HepG2 (cell line): ENCODE measurements at regions not wholly inside any gene's neighbourhood (a gene's known extent, or its start where the extent isn't known, plus 50 kb on each side); places are given as distances from the start of the nearest gene placed in this dataset.

Experiments used
- ATAC-seq: fragments of 200-7000 bp; cut with Tn5 transposase; 3 replicates; pipeline ENCODE4 v1.9.1; 2020; ENCODE audit warnings: mild to moderate bottlenecking, moderate library complexity
- BruUV-seq: library from RNA; stranded (reverse); fragments of 400-500 nt; replicated peaks from 2 replicates; lab custom pipeline; 2021; lab: Mats Ljungman, UMichigan
- CTCF ChIA-PET: fragments of 300-600 bp; formaldehyde crosslinking; extraction: SDS; loops from one replicate; lab custom pipeline; 2021; ENCODE audit warnings: low total read pairs, inconsistent platforms, low intra/inter-chr PET ratio; lab: Yijun Ruan, JAX
- POLR2A ChIA-PET: fragments of 350-600 bp; sonication (Branson Sonifier 250); formaldehyde crosslinking; loops from one replicate; lab custom pipeline; 2020; ENCODE audit warnings: antibody characterized with exemption, inconsistent platforms; lab: Yijun Ruan, JAX
- DNase-seq: peaks from one replicate; pipeline ENCODE4 v3.0.0-alpha.2; 2015; ENCODE audit warnings: low spot score
- FAIRE-seq: peaks from 3 replicates; lab custom pipeline; 2011; peaks lifted over from hg19 to GRCh38; lab: Jason Lieb, UNC
- H2AFZ ChIP-seq: one replicate; pipeline ENCODE4 v1.6.1; 2011; ENCODE audit warnings: low read length, inconsistent platforms
- H3K27ac ChIP-seq: fragments of 300-600 bp; 3 replicates; pipeline ENCODE4 v1.8.0; 2011; ENCODE audit warnings: mixed run types, mild to moderate bottlenecking, mixed read lengths, low read length, inconsistent platforms; ENCODE audit not compliant: insufficient read depth; ENCODE audit errors: extremely low read length
- H3K27me3 ChIP-seq, 2 experiments: fragments of 200-600 bp in 1 of 2; 2 replicates in 1 of 2; 3 replicates in 1 of 2; pipeline versions ENCODE4 v1.6.0 to v1.8.0; 2011; ENCODE audit warnings: low read length in 2 of 2, mild to moderate bottlenecking in 2 of 2, moderate library complexity in 2 of 2, inconsistent platforms in 1 of 2; ENCODE audit not compliant: insufficient read depth in 2 of 2, control insufficient read depth in 1 of 2
- H3K36me3 ChIP-seq, 2 experiments: fragments of 200-600 bp in 1 of 2; replicated peaks in 1 of 2; 2 replicates in 1 of 2; 3 replicates in 1 of 2; pipeline versions ENCODE4 v1.5.1 to v1.8.0; 2011; ENCODE audit warnings: low read length in 2 of 2, inconsistent platforms in 1 of 2; ENCODE audit not compliant: insufficient read depth in 2 of 2, control insufficient read depth in 1 of 2
- H3K4me1 ChIP-seq: 2 replicates; pipeline ENCODE4 v1.5.1; 2012; ENCODE audit warnings: low read length, inconsistent platforms; ENCODE audit not compliant: insufficient read depth
- H3K4me2 ChIP-seq: 2 replicates; pipeline ENCODE4 v1.6.0; 2011; ENCODE audit warnings: low read depth, low read length, inconsistent platforms
- H3K4me3 ChIP-seq, 3 experiments: fragments of 200-600 bp in 1 of 3; sonication (generic), shearing (Covaris generic) in 1 of 3; replicated peaks in 1 of 3; 2 replicates each; pipeline ENCODE4 v1.5.1; 2011 to 2016; ENCODE audit warnings: low read length in 3 of 3, inconsistent platforms in 2 of 3, low read depth in 2 of 3, mild to moderate bottlenecking in 2 of 3, control low read depth in 1 of 3, mixed read lengths in 1 of 3; ENCODE audit not compliant: insufficient read depth in 1 of 3
- H3K79me2 ChIP-seq: one replicate; pipeline ENCODE4 v1.6.1; 2011; ENCODE audit warnings: low read length, inconsistent platforms; ENCODE audit not compliant: insufficient read depth
- H3K9ac ChIP-seq: 2 replicates; pipeline ENCODE4 v1.6.0; 2011; ENCODE audit warnings: mild to moderate bottlenecking, low read depth, low read length, inconsistent platforms; ENCODE audit not compliant: insufficient read depth
- H3K9me3 ChIP-seq: 2 replicates; pipeline ENCODE4 v1.5.1; 2012; ENCODE audit warnings: mild to moderate bottlenecking, low read length
- H4K20me1 ChIP-seq: 2 replicates; pipeline ENCODE4 v1.6.0; 2011; ENCODE audit warnings: inconsistent platforms, mild to moderate bottlenecking, low read length, moderate library complexity; ENCODE audit not compliant: insufficient read depth
- ELF4 ChIP-seq: sonication (generic); formaldehyde crosslinking; IDR thresholded peaks from 2 replicates; pipeline ENCODE4 v1.5.0; 2020; ENCODE audit warnings: missing genetic modification reagents, mild to moderate bottlenecking, moderate library complexity, borderline replicate concordance
- KLF16 ChIP-seq, 2 experiments: sonication (generic) in 1 of 2; formaldehyde crosslinking in 1 of 2; IDR thresholded peaks; 2 replicates each; pipeline versions ENCODE4 v1.6.1 to v1.8.0; 2016 to 2023; ENCODE audit warnings: missing genetic modification reagents in 2 of 2, missing compliant biosample characterization in 1 of 2
- KLF6 ChIP-seq: IDR thresholded peaks from 2 replicates; pipeline ENCODE4 v1.8.0; 2016; ENCODE audit warnings: missing biosample characterization, missing genetic modification reagents
- ZBTB1 ChIP-seq: sonication (generic); formaldehyde crosslinking; IDR thresholded peaks from 2 replicates; pipeline ENCODE4 v1.4.0; 2020; ENCODE audit warnings: missing genetic modification reagents, borderline replicate concordance
- ZC3H4 ChIP-seq: sonication (generic); formaldehyde crosslinking; IDR thresholded peaks from 2 replicates; pipeline ENCODE4 v1.4.0; 2020; ENCODE audit warnings: missing genetic modification reagents, borderline replicate concordance
- ZFP82 ChIP-seq: sonication (generic); formaldehyde crosslinking; IDR thresholded peaks from 2 replicates; pipeline ENCODE4 v1.5.1; 2020; ENCODE audit warnings: mild to moderate bottlenecking, missing genetic modification reagents, borderline replicate concordance
- ZHX1 ChIP-seq: sonication (generic); formaldehyde crosslinking; IDR thresholded peaks from 2 replicates; pipeline ENCODE4 v1.8.1; 2022; ENCODE audit warnings: low read depth, mild to moderate bottlenecking, missing genetic modification reagents
- ZNF407 ChIP-seq: sonication (generic); formaldehyde crosslinking; IDR thresholded peaks from one replicate; pipeline ENCODE4 v1.5.1; 2020; ENCODE audit warnings: mild to moderate bottlenecking, missing genetic modification reagents; ENCODE audit errors: not compliant biosample characterization
- ZNF776 ChIP-seq: sonication (generic); formaldehyde crosslinking; IDR thresholded peaks from 2 replicates; pipeline ENCODE4 v1.4.0; 2020; ENCODE audit warnings: mild to moderate bottlenecking, missing genetic modification reagents
- ZNF850 ChIP-seq: sonication (generic); formaldehyde crosslinking; conservative IDR thresholded peaks from 2 replicates; pipeline ENCODE4 v1.9.0; 2021; ENCODE audit warnings: mild to moderate bottlenecking, missing genetic modification reagents
- WGBS: methylation state at CpG from one replicate; pipeline ENCODE4 v1.1.6; 2017; ENCODE audit warnings: low lambda C conversion rate; 5-methylcytosine and 5-hydroxymethylcytosine counted together
- in situ Hi-C: cut with HindIII; loops from 2 replicates; pipeline ENCODE4 v1.10.0; 2017; ENCODE audit warnings: low pct_unique_long_range_greater_than_20kb; ENCODE audit not compliant: extremely low pct_ligation_motif_present
- intact Hi-C: fragments of 100-400 bp; cut with micrococcal nuclease; formaldehyde crosslinking; loops from one replicate; pipeline ENCODE4 v1.10.0; 2022; ENCODE audit not compliant: unreplicated experiment

- no peak overlapping the region for H3K9ac ChIP-seq
- intact Hi-C loops, result no loop called here
- H3K4me1 ChIP-seq, result no peaks in the 10 kb centered on the region
- no peaks in the 10 kb centered on the region for H3K79me2 ChIP-seq
- in situ Hi-C loops, result no loop called here
- no TSS peak for BruUV-seq
- H3K36me3 ChIP-seq, result no peaks in the 10 kb centered on the region
- no peak overlapping the region for H2AFZ ChIP-seq
- ChIA-PET POLR2A (no interaction called here), CTCF (no interaction called here)
- ATAC-seq (no peak), DNase-seq (no peak), FAIRE-seq (no peak)
- H3K27me3 ChIP-seq, result peaks cover 0 to 4% of the 10 kb centered on the region in 2 experiments; a peak in 1 of 5 replicates
- WGBS, result 21% methylated on average over 6 of the region's 6 CpGs
- no peak overlapping the region for H3K27ac ChIP-seq
- H3K9me3 ChIP-seq, result no peaks in the 10 kb centered on the region
- no peak overlapping the region for H3K4me3 ChIP-seq
- H4K20me1 ChIP-seq, result no peaks in the 10 kb centered on the region
- H3K4me2 ChIP-seq, result no peak overlapping the region
- TF ChIP-seq ZBTB1 (CRISPR knock-in tag), result no peak
- TF ChIP-seq ZNF850 (CRISPR knock-in tag), result no peak
- no peak for TF ChIP-seq KLF16 (CRISPR knock-in tag; IDR thresholded peaks at IDR 0.05)
- no peak for TF ChIP-seq ZC3H4 (CRISPR knock-in tag)
- no peak for TF ChIP-seq ZNF776 (CRISPR knock-in tag)
- TF ChIP-seq ZFP82 (CRISPR knock-in tag), result no peak
- no peak for TF ChIP-seq ZHX1
- no peak for TF ChIP-seq ELF4 (CRISPR knock-in tag)
- TF ChIP-seq ZNF407 (CRISPR knock-in tag), result no peak
- TF ChIP-seq KLF6 (CRISPR knock-in tag), result no peak
Measured at GRCh38 chr2:18440141-18440661, 120.3 kb downstream of the RDH14 start.
